Thyroid gland (tissue), 4 donors: ENCODE measurements at regions not wholly inside any gene's neighbourhood (a gene's known extent, or its start where the extent isn't known, plus 50 kb on each side); places are given as distances from the start of the nearest gene placed in this dataset.

ENCODE experiments used
- CTCF ChIP-seq, 6 experiments: fragments of 200-600 bp in 3 of 6; fragments of 450-650 bp in 3 of 6; sonication (generic) in 3 of 6; IDR thresholded peaks; one replicate each; pipeline ENCODE4 v1.5.1; 2016 to 2019; ENCODE audit warnings: antibody characterized with exemption in 6 of 6, mild to moderate bottlenecking in 2 of 6, inconsistent platforms in 1 of 6, moderate library complexity in 1 of 6
- POLR2A ChIP-seq, 2 donors: fragments of 450-650 bp; IDR thresholded peaks; one replicate each; pipeline ENCODE4 v1.6.1; 2017; ENCODE audit warnings: antibody characterized with exemption in 2 of 2, mild to moderate bottlenecking in 2 of 2, moderate library complexity in 1 of 2

- TF ChIP-seq CTCF (IDR thresholded peaks at IDR 0.05) (no peak), POLR2A (IDR thresholded peaks at IDR 0.05) (no peak)
These were observed 102.5 kb upstream of the SNTG2 start for GRCh38 chr2:848099-848498.
